HFF-Myc (cell line): ENCODE measurements at regions not wholly inside any gene's neighbourhood (a gene's known extent, or its start where the extent isn't known, plus 50 kb on each side); places are given as distances from the start of the nearest gene placed in this dataset.

ENCODE experiments used
- DNase-seq: peaks from one replicate; pipeline ENCODE4 v3.0.0-alpha.2; 2011; ENCODE audit warnings: low read depth; ENCODE audit errors: extremely low read depth
- H3K4me3 ChIP-seq: replicated peaks from 2 replicates; pipeline ENCODE4 v1.5.1; 2011; ENCODE audit warnings: low read depth, mild to moderate bottlenecking, control low read depth, low read length
- TF ChIP-seq, protein P1 (sequence below): IDR thresholded peaks from 2 replicates; pipeline ENCODE4 v1.5.1; 2012; ENCODE audit warnings: mild to moderate bottlenecking, low read depth, low read length, control low read depth; ENCODE audit errors: missing control alignments

DNA sequence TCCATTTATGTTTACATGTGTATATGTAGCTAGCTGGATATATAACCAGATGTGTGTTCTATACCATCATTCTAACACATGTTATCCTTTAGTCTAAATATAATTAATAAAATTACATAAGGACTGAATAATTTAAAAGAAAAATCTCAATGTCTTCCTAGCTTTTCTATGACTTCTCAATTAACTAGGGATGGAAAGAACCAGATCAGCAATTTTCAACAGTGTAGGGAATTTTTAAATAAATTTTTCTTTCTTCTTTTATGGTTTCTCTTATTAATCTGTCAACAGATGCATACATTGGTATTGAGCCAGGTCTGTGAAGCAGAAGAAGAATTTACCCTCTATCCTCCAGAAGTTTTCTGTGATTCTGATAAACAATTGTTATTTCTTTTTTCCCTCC is 2180.4 kb upstream of the C9orf72 start:
- TF ChIP-seq, protein P1, sequence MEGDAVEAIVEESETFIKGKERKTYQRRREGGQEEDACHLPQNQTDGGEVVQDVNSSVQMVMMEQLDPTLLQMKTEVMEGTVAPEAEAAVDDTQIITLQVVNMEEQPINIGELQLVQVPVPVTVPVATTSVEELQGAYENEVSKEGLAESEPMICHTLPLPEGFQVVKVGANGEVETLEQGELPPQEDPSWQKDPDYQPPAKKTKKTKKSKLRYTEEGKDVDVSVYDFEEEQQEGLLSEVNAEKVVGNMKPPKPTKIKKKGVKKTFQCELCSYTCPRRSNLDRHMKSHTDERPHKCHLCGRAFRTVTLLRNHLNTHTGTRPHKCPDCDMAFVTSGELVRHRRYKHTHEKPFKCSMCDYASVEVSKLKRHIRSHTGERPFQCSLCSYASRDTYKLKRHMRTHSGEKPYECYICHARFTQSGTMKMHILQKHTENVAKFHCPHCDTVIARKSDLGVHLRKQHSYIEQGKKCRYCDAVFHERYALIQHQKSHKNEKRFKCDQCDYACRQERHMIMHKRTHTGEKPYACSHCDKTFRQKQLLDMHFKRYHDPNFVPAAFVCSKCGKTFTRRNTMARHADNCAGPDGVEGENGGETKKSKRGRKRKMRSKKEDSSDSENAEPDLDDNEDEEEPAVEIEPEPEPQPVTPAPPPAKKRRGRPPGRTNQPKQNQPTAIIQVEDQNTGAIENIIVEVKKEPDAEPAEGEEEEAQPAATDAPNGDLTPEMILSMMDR: no peak
- no peak overlapping the region for H3K4me3 ChIP-seq
- no peak for DNase-seq

GRCh38 chr9:29769019-29769418 is 2195.7 kb upstream of the C9orf72 start:
- H3K4me3 ChIP-seq: no peak overlapping the region
- TF ChIP-seq, protein P1: no peak
- DNase-seq: no peak

GRCh38 chr9:29773676-29774075 is 2200.4 kb upstream of the C9orf72 start:
- H3K4me3 ChIP-seq: no peak overlapping the region
- no peak for DNase-seq
- TF ChIP-seq, protein P1: no peak

GRCh38 chr9:29775491-29775890 is 2202.2 kb upstream of the C9orf72 start:
- H3K4me3 ChIP-seq: no peak overlapping the region
- TF ChIP-seq, protein P1: no peak
- no peak for DNase-seq

GRCh38 chr9:29778281-29778849 is 2205.1 kb upstream of the C9orf72 start:
- no peak overlapping the region for H3K4me3 ChIP-seq
- TF ChIP-seq, protein P1: no peak
- no peak for DNase-seq

GRCh38 chr9:29793970-29794369 is 2220.7 kb upstream of the C9orf72 start:
- H3K4me3 ChIP-seq: no peak overlapping the region

More at GRCh38 chr9:29793970-29794369, 2220.7 kb upstream of the C9orf72 start:
- TF ChIP-seq, protein P1: no peak
- DNase-seq: no peak
